B cell (primary cell): ENCODE measurements at regions not wholly inside any gene's neighbourhood (a gene's known extent, or its start where the extent isn't known, plus 50 kb on each side); places are given as distances from the start of the nearest gene placed in this dataset.

Source experiments
- ATAC-seq: fragments of 200-7000 bp; cut with Tn5 transposase; one replicate; pipeline ENCODE4 v1.10.0; 2021; ENCODE audit warnings: low read depth, mild to moderate bottlenecking, moderate number of reproducible peaks, moderate library complexity
- CTCF ChIA-PET: fragments of 350-600 bp; sonication (Branson Sonifier 250); formaldehyde crosslinking; loops from one replicate; lab custom pipeline; 2021; ENCODE audit warnings: antibody characterized with exemption, inconsistent platforms; lab: Charles Lee
- POLR2A ChIA-PET: fragments of 350-600 bp; sonication (Branson Sonifier 250); formaldehyde crosslinking; loops from one replicate; lab custom pipeline; 2021; ENCODE audit warnings: antibody characterized with exemption; lab: Charles Lee
- DNase-seq: peaks from one replicate; pipeline ENCODE4 v3.0.0; 2013
- H2AFZ ChIP-seq: 2 replicates; pipeline ENCODE4 v1.6.1; 2012; ENCODE audit warnings: mild to moderate bottlenecking, low read depth, low read length; ENCODE audit not compliant: insufficient read depth, poor library complexity, severe bottlenecking
- H3K27ac ChIP-seq, 2 donors: 1 replicate in 1 of 2; 2 replicates in 1 of 2; pipeline ENCODE4 v1.5.1; 2012 to 2013; ENCODE audit warnings: low read length in 2 of 2, mild to moderate bottlenecking in 2 of 2, moderate library complexity in 1 of 2
- H3K27me3 ChIP-seq, 4 experiments: fragments of 200-600 bp in 1 of 4; sonication (generic) in 1 of 4; replicated peaks in 1 of 4; 1 replicate in 2 of 4; 2 replicates in 2 of 4; pipeline versions ENCODE4 v1.6.1 to v1.7.0; 2013 to 2016; ENCODE audit warnings: low read length in 3 of 4, mild to moderate bottlenecking in 2 of 4, mixed read lengths in 1 of 4, moderate library complexity in 1 of 4; ENCODE audit not compliant: insufficient read depth in 4 of 4, control insufficient read depth in 3 of 4; ENCODE audit errors: control extremely low read depth in 1 of 4
- H3K36me3 ChIP-seq, 2 experiments: replicated peaks in 1 of 2; 1 replicate in 1 of 2; 2 replicates in 1 of 2; pipeline versions ENCODE4 v1.6.1 to v1.7.1; 2013; ENCODE audit warnings: low read length in 1 of 2; ENCODE audit not compliant: insufficient read depth in 2 of 2, control insufficient read depth in 1 of 2; ENCODE audit errors: control extremely low read depth in 1 of 2, extremely low read depth in 1 of 2
- H3K4me1 ChIP-seq, 2 donors: fragments of 200-600 bp in 1 of 2; sonication (generic) in 1 of 2; 1 replicate in 1 of 2; 2 replicates in 1 of 2; pipeline versions ENCODE4 v1.5.1 to v1.6.1; 2013 to 2017; ENCODE audit warnings: low read length in 2 of 2; ENCODE audit not compliant: control insufficient read depth in 2 of 2, insufficient read depth in 2 of 2
- H3K4me2 ChIP-seq: replicated peaks from 2 replicates; pipeline ENCODE3; 2012; ENCODE audit warnings: mild to moderate bottlenecking, low read depth, low read length; ENCODE audit not compliant: poor library complexity, severe bottlenecking
- H3K4me3 ChIP-seq, 5 experiments: fragments of 200-600 bp in 1 of 5; sonication (generic) in 1 of 5; 1 replicate in 3 of 5; 2 replicates in 2 of 5; pipeline versions ENCODE4 v1.5.1 to v1.7.0; 2011 to 2016; ENCODE audit warnings: low read length in 4 of 5, mild to moderate bottlenecking in 4 of 5, low read depth in 2 of 5, control low read depth in 1 of 5, moderate library complexity in 1 of 5; ENCODE audit not compliant: insufficient read depth in 1 of 5; ENCODE audit errors: control extremely low read depth in 1 of 5, extremely low read depth in 1 of 5
- H3K79me2 ChIP-seq: fragments of 200-600 bp; sonication (generic); one replicate; pipeline ENCODE4 v1.6.0; 2016; ENCODE audit warnings: low read length; ENCODE audit not compliant: control insufficient read depth, insufficient read depth
- H3K9ac ChIP-seq: fragments of 200-600 bp; sonication (generic); 2 replicates; pipeline ENCODE4 v1.6.1; 2017; ENCODE audit warnings: mild to moderate bottlenecking, low read length, moderate library complexity
- H3K9me3 ChIP-seq, 3 donors: one replicate each; pipeline versions ENCODE4 v1.6.1 to v1.7.1; 2013; ENCODE audit warnings: low read length in 2 of 3; ENCODE audit not compliant: control insufficient read depth in 2 of 3, insufficient read depth in 1 of 3; ENCODE audit errors: control extremely low read depth in 1 of 3
- H4K20me1 ChIP-seq: 2 replicates; pipeline ENCODE4 v1.6.0; 2012; ENCODE audit warnings: mild to moderate bottlenecking, low read length; ENCODE audit not compliant: insufficient read depth, control insufficient read depth, poor library complexity, severe bottlenecking
- H3K27ac Mint-ChIP-seq: one replicate; pipeline ENCODE4 v1.8.0; 2021; ENCODE audit warnings: mixed read lengths
- H3K27me3 Mint-ChIP-seq: one replicate; pipeline ENCODE4 v1.8.0; 2021; ENCODE audit warnings: mixed read lengths
- H3K4me1 Mint-ChIP-seq: one replicate; pipeline ENCODE4 v1.8.0; 2021; ENCODE audit warnings: mixed read lengths
- H3K4me3 Mint-ChIP-seq: one replicate; pipeline ENCODE4 v1.8.0; 2021; ENCODE audit warnings: mixed read lengths
- H3K9me3 Mint-ChIP-seq: one replicate; pipeline ENCODE4 v1.8.0; 2022; ENCODE audit warnings: mixed read lengths; ENCODE audit not compliant: insufficient read depth
- CTCF ChIP-seq: fragments of 200-600 bp; IDR thresholded peaks from one replicate; pipeline ENCODE4 v1.8.0; 2022; ENCODE audit warnings: antibody characterized with exemption, mild to moderate bottlenecking
- EZH2 ChIP-seq: IDR thresholded peaks from 2 replicates; pipeline ENCODE4 v1.6.1; 2012; ENCODE audit warnings: borderline replicate concordance, low read depth, mild to moderate bottlenecking, moderate library complexity, low read length; ENCODE audit not compliant: insufficient read depth, poor library complexity, severe bottlenecking
- WGBS: methylation state at CpG from one replicate; pipeline ENCODE4 v1.1.5; 2013; ENCODE audit warnings: missing lambda C conversion rate; ENCODE audit not compliant: insufficient coverage; 5-methylcytosine and 5-hydroxymethylcytosine counted together
- intact Hi-C: fragments of 100-400 bp; cut with micrococcal nuclease; formaldehyde crosslinking; loops from one replicate; pipeline ENCODE4 v1.10.0; 2022

DNA sequence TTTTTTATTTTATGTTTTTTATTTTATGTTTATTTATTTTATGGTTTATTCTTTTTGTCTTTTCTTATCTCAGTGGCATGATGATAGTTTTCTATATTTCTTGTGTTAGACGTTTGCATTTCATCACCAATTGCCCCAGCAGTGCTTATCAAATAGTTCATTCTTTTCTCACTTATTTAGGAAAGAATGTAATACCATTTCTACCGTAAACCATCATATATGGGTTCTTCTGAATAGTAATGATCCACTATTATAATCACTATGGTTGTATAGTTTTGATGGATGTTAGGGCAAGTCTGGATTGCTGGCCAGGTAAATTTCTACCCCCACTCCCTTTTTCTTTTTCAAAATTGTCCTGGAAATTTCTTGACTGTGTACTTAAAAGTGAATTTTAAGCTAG lies 134.6 kb upstream of the FBXO33 start:
- intact Hi-C loops = no loop called here
- ChIA-PET CTCF (no interaction called here), POLR2A (no interaction called here)
- TF ChIP-seq EZH2 (no peak), CTCF (no peak)
- Mint-ChIP-seq H3K27me3 (no peaks in the 10 kb centered on the region), H3K4me3 (no peak overlapping the region), H3K4me1 (no peaks in the 10 kb centered on the region), H3K9me3 (peaks cover 4% of the 10 kb centered on the region), H3K27ac (no peak overlapping the region)
- no peaks in the 10 kb centered on the region for H4K20me1 ChIP-seq
- no peaks in the 10 kb centered on the region for H3K36me3 ChIP-seq
- no peak overlapping the region for H3K27ac ChIP-seq
- ATAC-seq = no peak
- H3K27me3 ChIP-seq = no peaks in the 10 kb centered on the region
- WGBS = no CpG with 5 or more reads among the region's 2 CpGs
- DNase-seq = no peak
- H3K4me2 ChIP-seq = no peak overlapping the region
- no peak overlapping the region for H2AFZ ChIP-seq
- H3K9ac ChIP-seq = no peak overlapping the region
- H3K79me2 ChIP-seq = no peaks in the 10 kb centered on the region
- no peak overlapping the region for H3K4me3 ChIP-seq
- H3K4me1 ChIP-seq = no peaks in the 10 kb centered on the region
- peaks cover 0 to 9% (median 0%) of the 10 kb centered on the region in 3 donors for H3K9me3 ChIP-seq

DNA sequence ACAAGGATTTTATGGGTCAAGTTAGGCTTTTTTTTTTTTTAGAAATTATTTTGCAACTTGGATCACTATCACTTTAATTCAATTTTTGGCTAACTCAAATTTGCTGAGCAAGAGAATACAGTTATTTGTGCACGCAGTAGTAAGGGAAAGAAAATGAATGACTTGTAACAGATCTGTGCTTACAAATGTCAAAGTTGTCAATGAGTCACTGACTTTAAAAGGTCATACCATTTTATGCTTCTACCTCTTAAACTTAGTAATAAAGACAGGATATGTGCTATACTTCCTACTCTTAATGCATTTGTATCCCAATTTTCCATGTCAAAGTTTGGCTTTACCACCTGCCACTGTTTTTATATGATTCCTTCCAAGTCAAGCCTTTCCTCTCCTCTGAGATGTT lies 131.1 kb upstream of the FBXO33 start:
- Histone ChIP-seq H4K20me1 (no peaks in the 10 kb centered on the region), H3K9me3 (peaks cover 2 to 13% (median 4%) of the 10 kb centered on the region in 3 donors), H3K4me1 (no peaks in the 10 kb centered on the region), H3K4me3 (no peak overlapping the region), H3K9ac (no peak overlapping the region), H3K4me2 (no peak overlapping the region), H2AFZ (no peak overlapping the region), H3K36me3 (no peaks in the 10 kb centered on the region), H3K27me3 (no peaks in the 10 kb centered on the region), H3K27ac (no peak overlapping the region), H3K79me2 (no peaks in the 10 kb centered on the region)
- Mint-ChIP-seq H3K27me3 (no peaks in the 10 kb centered on the region), H3K4me3 (no peak overlapping the region), H3K4me1 (no peaks in the 10 kb centered on the region), H3K9me3 (peaks cover 13% of the 10 kb centered on the region), H3K27ac (no peak overlapping the region)
- DNase-seq (no peak), ATAC-seq (no peak)
- TF ChIP-seq CTCF (no peak), EZH2 (no peak)
- intact Hi-C loops = no loop called here
- POLR2A ChIA-PET = no interaction called here
- CTCF ChIA-PET = interaction anchor here (0.7 kb wide), 1 partner anchor 22 kb away, joined by 4 read pairs; no protein-coding TSS in a partner anchor
- WGBS = no CpG with 5 or more reads among the region's 1 CpG
